Fibroblast of peridontal ligament (primary cell): ENCODE measurements at regions not wholly inside any gene's neighbourhood (a gene's known extent, or its start where the extent isn't known, plus 50 kb on each side); places are given as distances from the start of the nearest gene placed in this dataset.

Source experiments
- DNase-seq: peaks from one replicate; pipeline ENCODE4 v3.0.0-alpha.2; 2010; ENCODE audit errors: extremely low read depth

GRCh38 chr18:78738076-78738690 is 241.4 kb upstream of the SALL3 start:
- no peak for DNase-seq

GRCh38 chr18:78739115-78739514 is 240.5 kb upstream of the SALL3 start:
- no peak for DNase-seq

- no peak for DNase-seq
Measured at GRCh38 chr18:78739882-78740677, 239.5 kb upstream of the SALL3 start.

- DNase-seq, result no peak
Measured at GRCh38 chr18:78740876-78741275, 238.7 kb upstream of the SALL3 start.

GRCh38 chr18:78741381-78742217 is 238.0 kb upstream of the SALL3 start:
- no peak for DNase-seq

- no peak for DNase-seq
Measured at GRCh38 chr18:78742218-78742745, 237.3 kb upstream of the SALL3 start.

GRCh38 chr18:78743078-78743477 is 236.5 kb upstream of the SALL3 start:
- DNase-seq, result no peak

- DNase-seq, result no peak
Measured at GRCh38 chr18:78751664-78752063, 228.0 kb upstream of the SALL3 start.

- no peak for DNase-seq
Measured at GRCh38 chr18:78753240-78753639, 226.4 kb upstream of the SALL3 start.

GRCh38 chr18:78754311-78755043 is 225.1 kb upstream of the SALL3 start:
- no peak for DNase-seq

GRCh38 chr18:78757014-78757413 is 222.6 kb upstream of the SALL3 start:
- DNase-seq, result no peak

GRCh38 chr18:78758496-78758895 is 221.1 kb upstream of the SALL3 start:
- no peak for DNase-seq

GRCh38 chr18:78762753-78763152 is 216.9 kb upstream of the SALL3 start:
- no peak for DNase-seq

- no peak for DNase-seq
Measured at GRCh38 chr18:78764544-78764943, 215.1 kb upstream of the SALL3 start.

- DNase-seq, result no peak
Measured at GRCh38 chr18:78765142-78765541, 214.5 kb upstream of the SALL3 start.

- DNase-seq, result no peak
Measured at GRCh38 chr18:78765637-78766281, 213.9 kb upstream of the SALL3 start.

GRCh38 chr18:78766651-78767533 is 212.7 kb upstream of the SALL3 start:
- no peak for DNase-seq

- no peak for DNase-seq
Measured at GRCh38 chr18:78767648-78768071, 212.0 kb upstream of the SALL3 start.

GRCh38 chr18:78768221-78768620 is 211.4 kb upstream of the SALL3 start:
- no peak for DNase-seq
